ENCODE measurements at regions not wholly inside any gene's neighbourhood (a gene's known extent, or its start where the extent isn't known, plus 50 kb on each side); places are given as distances from the start of the nearest gene placed in this dataset.

DNA sequence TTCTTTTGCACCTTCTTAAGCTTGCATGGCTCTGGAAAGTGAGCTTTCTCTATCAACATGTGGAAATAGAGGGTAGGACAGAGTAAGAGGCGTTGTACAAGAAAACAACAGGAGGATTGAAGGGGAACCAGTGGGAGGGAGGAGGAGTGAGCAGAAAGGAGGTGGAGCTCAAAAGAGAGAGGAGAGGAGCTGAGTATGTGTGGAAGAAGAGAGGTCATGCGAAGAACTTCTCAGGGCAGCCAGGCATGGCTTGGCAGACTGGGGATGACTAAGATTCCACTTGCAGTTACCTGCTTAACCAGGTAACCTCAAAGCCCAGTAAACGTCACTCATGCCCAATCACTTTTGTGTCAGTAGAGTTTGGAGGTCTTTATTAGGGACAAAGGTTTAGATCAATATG lies 105.1 kb downstream of the BCL2L11 start:
- peaks cover 31% of the 10 kb centered on the region for H3K4me1 Mint-ChIP-seq (ENCODE audit: low read depth)
- no peak for DNase-seq (ENCODE audit: low spot score)
- no peaks in the 10 kb centered on the region for H3K27me3 Mint-ChIP-seq (ENCODE audit: low read depth)
- H3K27ac Mint-ChIP-seq (ENCODE audit: unreplicated experiment): no peak overlapping the region
- peaks cover 14% of the 10 kb centered on the region for H3K9me3 Mint-ChIP-seq (ENCODE audit: low read depth)
- no peak overlapping the region for H3K4me3 Mint-ChIP-seq (ENCODE audit: unreplicated experiment)
- H3K36me3 Mint-ChIP-seq (ENCODE audit: low read depth): peaks cover 26% of the 10 kb centered on the region
- TF ChIP-seq CTCF (IDR thresholded peaks at IDR 0.05): no peak

GRCh38 chr2:111226876-111227700 lies 106.4 kb downstream of the BCL2L11 start:
- TF ChIP-seq CTCF (IDR thresholded peaks at IDR 0.05): no peak
- Mint-ChIP-seq H3K4me3 (ENCODE audit: unreplicated experiment) (no peak overlapping the region), H3K27me3 (ENCODE audit: low read depth) (no peaks in the 10 kb centered on the region), H3K36me3 (ENCODE audit: low read depth) (peaks cover 27% of the 10 kb centered on the region), H3K27ac (ENCODE audit: unreplicated experiment) (peak overlapping the region; percentile 88), H3K4me1 (ENCODE audit: low read depth) (peaks cover 31% of the 10 kb centered on the region), H3K9me3 (ENCODE audit: low read depth) (peaks cover 20% of the 10 kb centered on the region)
- DNase-seq (ENCODE audit: low spot score): no peak

- DNase-seq (ENCODE audit: low spot score): no peak
- Mint-ChIP-seq H3K4me1 (ENCODE audit: low read depth) (peaks cover 31% of the 10 kb centered on the region), H3K36me3 (ENCODE audit: low read depth) (peaks cover 25% of the 10 kb centered on the region), H3K4me3 (ENCODE audit: unreplicated experiment) (no peak overlapping the region), H3K9me3 (ENCODE audit: low read depth) (peaks cover 22% of the 10 kb centered on the region), H3K27ac (ENCODE audit: unreplicated experiment) (peak overlapping the region; percentile 88), H3K27me3 (ENCODE audit: low read depth) (no peaks in the 10 kb centered on the region)
- no peak for TF ChIP-seq CTCF (IDR thresholded peaks at IDR 0.05)
These were observed 107.0 kb downstream of the BCL2L11 start for GRCh38 chr2:111227716-111228141.

DNA sequence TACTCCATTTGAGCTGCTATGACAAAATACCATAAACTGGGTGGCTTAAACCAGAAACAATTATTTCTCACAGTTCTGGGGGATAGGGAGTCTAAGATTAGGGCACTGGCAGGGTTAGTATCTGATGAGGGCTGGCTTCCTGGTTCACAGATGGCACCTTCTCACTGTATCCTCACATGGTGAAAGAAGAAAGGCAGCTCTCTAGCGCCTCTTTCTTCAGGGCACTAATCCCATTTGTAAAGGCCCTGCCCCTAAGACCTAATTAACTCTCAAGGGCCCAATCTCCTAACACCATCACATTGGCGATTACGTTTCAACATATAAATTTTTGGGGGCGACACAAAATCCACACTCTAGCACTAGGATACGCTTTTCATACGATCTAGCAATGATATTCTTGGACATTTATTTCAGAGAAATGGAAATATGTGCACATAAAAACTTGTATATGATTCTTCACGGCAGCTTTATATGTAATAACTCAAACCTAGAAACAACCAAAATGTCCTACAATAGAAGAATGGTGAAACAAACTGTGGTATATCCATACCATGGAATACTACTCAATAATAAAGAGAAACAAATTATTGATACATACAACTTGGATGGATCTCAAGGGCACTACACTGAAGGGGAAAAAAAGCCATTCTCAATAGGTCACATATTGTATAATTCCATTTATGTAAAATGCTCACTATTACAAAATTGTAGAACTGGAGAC lies 111.0 kb downstream of the BCL2L11 start:
- H3K9me3 Mint-ChIP-seq (ENCODE audit: low read depth): peaks cover 18% of the 10 kb centered on the region
- H3K27me3 Mint-ChIP-seq (ENCODE audit: low read depth): no peaks in the 10 kb centered on the region

More for the DNA sequence above, 111.0 kb downstream of the BCL2L11 start:
- peaks cover 29% of the 10 kb centered on the region for H3K36me3 Mint-ChIP-seq (ENCODE audit: low read depth)
- no peak overlapping the region for H3K27ac Mint-ChIP-seq (ENCODE audit: unreplicated experiment)
- peaks cover 35% of the 10 kb centered on the region for H3K4me1 Mint-ChIP-seq (ENCODE audit: low read depth)
- TF ChIP-seq CTCF (IDR thresholded peaks at IDR 0.05): no peak
- no peak for DNase-seq (ENCODE audit: low spot score)
- H3K4me3 Mint-ChIP-seq (ENCODE audit: unreplicated experiment): no peak overlapping the region

Measured in chondrocyte (in vitro differentiated cells).